Spleen (tissue), 11 donors: ENCODE measurements at regions not wholly inside any gene's neighbourhood (a gene's known extent, or its start where the extent isn't known, plus 50 kb on each side); places are given as distances from the start of the nearest gene placed in this dataset.

Experiments
- DNase-seq: peaks from one replicate; pipeline ENCODE4 v3.0.0-alpha.2; 2020
- H3K27ac ChIP-seq, 8 donors: fragments of 200-600 bp; sonication (generic) in 7 of 8; 1 replicate in 4 of 8; 2 replicates in 4 of 8; pipeline versions ENCODE4 v1.5.0 to v1.8.0; 2016 to 2021; ENCODE audit warnings: inconsistent platforms in 4 of 8, mild to moderate bottlenecking in 4 of 8, moderate library complexity in 1 of 8
- H3K27me3 ChIP-seq, 7 donors: fragments of 200-600 bp; sonication (generic) in 6 of 7; replicated peaks in 1 of 7; 1 replicate in 4 of 7; 2 replicates in 3 of 7; pipeline versions ENCODE4 v1.5.0 to v1.8.0; 2016 to 2021; ENCODE audit warnings: inconsistent platforms in 3 of 7, mild to moderate bottlenecking in 1 of 7
- H3K36me3 ChIP-seq, 6 donors: fragments of 200-600 bp; sonication (generic) in 5 of 6; 1 replicate in 4 of 6; 2 replicates in 2 of 6; pipeline versions ENCODE4 v1.5.0 to v1.8.0; 2016 to 2021; ENCODE audit warnings: inconsistent platforms in 2 of 6
- H3K4me1 ChIP-seq, 6 donors: fragments of 200-600 bp; sonication (generic) in 5 of 6; 1 replicate in 3 of 6; 2 replicates in 3 of 6; pipeline versions ENCODE4 v1.5.0 to v1.8.0; 2016 to 2021; ENCODE audit warnings: inconsistent platforms in 3 of 6
- H3K4me3 ChIP-seq, 8 donors: fragments of 200-600 bp; sonication (generic) in 7 of 8; 1 replicate in 4 of 8; 2 replicates in 4 of 8; pipeline versions ENCODE4 v1.5.0 to v1.8.0; 2016 to 2021; ENCODE audit warnings: inconsistent platforms in 4 of 8, mild to moderate bottlenecking in 4 of 8, moderate library complexity in 2 of 8
- H3K9me3 ChIP-seq, 8 donors: fragments of 200-600 bp; sonication (generic) in 7 of 8; 1 replicate in 4 of 8; 2 replicates in 4 of 8; pipeline versions ENCODE4 v1.5.0 to v1.8.0; 2016 to 2021; ENCODE audit warnings: inconsistent platforms in 4 of 8
- POLR2A ChIP-seq, 3 donors: fragments of 450-650 bp; IDR thresholded peaks; one replicate each; pipeline ENCODE4 v1.5.1; 2017; ENCODE audit warnings: antibody characterized with exemption in 3 of 3, mild to moderate bottlenecking in 1 of 3
- POLR2AphosphoS5 ChIP-seq, 3 donors: sonication (generic); formaldehyde crosslinking; IDR thresholded peaks; one replicate each; pipeline ENCODE4 v1.5.1; 2017; ENCODE audit warnings: antibody characterized with exemption in 3 of 3
- WGBS, 5 donors: extraction: QIAGEN DNeasy Blood & Tissue Kit in 3 of 5; methylation state at CpG; one replicate each; pipeline versions ENCODE4 v1.1.5 to v1.1.7; 2013 to 2018; 5-methylcytosine and 5-hydroxymethylcytosine counted together
- intact Hi-C: fragments of 100-400 bp; cut with DNase I; formaldehyde crosslinking; loops from one replicate; pipeline ENCODE4 v1.15.0; 2023; ENCODE audit warnings: low total_unique reads
- TF ChIP-seq, protein P1 (sequence below), 11 experiments: fragments of 200-600 bp in 7 of 11; fragments of 450-650 bp in 4 of 11; sonication (generic) in 4 of 11; IDR thresholded peaks in 8 of 11; conservative IDR thresholded peaks in 3 of 11; 1 replicate in 7 of 11; 2 replicates in 4 of 11; pipeline versions ENCODE4 v1.4.0 to v1.8.0; 2016 to 2021; ENCODE audit warnings: antibody characterized with exemption in 11 of 11, inconsistent platforms in 4 of 11, mild to moderate bottlenecking in 1 of 11
- donor health status: healthy with polysubstance abuse.
- donor health status: DM: no; HTN: no; CAD: no; lungs with moderate emphysema.
- donor health status: DM: no; HTN: no; CAD: no.
- donor health status: Bipolar disorder and iron deficiency.
- donor health status: healthy.
- donor health status: DM: no; HTN: no; CAD: no.
- donor health status: DM: yes; HTN: yes; CAD: no.

DNA sequence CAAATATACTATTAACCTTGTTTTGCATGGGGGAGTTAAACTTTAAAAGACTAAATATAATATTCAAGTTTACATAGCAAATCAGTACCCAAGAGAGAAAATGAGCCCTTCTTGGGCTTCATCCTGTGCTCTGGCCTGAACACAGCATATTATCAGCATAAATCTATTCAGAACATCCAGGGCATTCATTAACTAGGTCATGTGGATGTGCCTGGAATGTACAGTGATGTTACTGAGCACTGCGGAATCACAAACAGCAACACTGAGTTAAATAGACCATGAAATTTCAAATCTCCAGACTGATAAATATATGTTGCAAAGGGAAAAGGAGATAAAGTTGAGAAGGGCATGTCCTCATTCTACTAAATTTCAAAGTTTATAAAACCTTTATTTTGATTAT is 426.4 kb downstream of the AASDHPPT start:
- Histone ChIP-seq H3K4me1 (no peaks in the 10 kb centered on the region), H3K36me3 (no peaks in the 10 kb centered on the region), H3K9me3 (peaks cover 0 to 7% (median 0%) of the 10 kb centered on the region in 8 donors), H3K27me3 (no peaks in the 10 kb centered on the region), H3K27ac (no peak overlapping the region), H3K4me3 (no peak overlapping the region)
- no peak for DNase-seq
- no peak for TF ChIP-seq POLR2AphosphoS5 (IDR thresholded peaks at IDR 0.05)
- TF ChIP-seq, protein P1, sequence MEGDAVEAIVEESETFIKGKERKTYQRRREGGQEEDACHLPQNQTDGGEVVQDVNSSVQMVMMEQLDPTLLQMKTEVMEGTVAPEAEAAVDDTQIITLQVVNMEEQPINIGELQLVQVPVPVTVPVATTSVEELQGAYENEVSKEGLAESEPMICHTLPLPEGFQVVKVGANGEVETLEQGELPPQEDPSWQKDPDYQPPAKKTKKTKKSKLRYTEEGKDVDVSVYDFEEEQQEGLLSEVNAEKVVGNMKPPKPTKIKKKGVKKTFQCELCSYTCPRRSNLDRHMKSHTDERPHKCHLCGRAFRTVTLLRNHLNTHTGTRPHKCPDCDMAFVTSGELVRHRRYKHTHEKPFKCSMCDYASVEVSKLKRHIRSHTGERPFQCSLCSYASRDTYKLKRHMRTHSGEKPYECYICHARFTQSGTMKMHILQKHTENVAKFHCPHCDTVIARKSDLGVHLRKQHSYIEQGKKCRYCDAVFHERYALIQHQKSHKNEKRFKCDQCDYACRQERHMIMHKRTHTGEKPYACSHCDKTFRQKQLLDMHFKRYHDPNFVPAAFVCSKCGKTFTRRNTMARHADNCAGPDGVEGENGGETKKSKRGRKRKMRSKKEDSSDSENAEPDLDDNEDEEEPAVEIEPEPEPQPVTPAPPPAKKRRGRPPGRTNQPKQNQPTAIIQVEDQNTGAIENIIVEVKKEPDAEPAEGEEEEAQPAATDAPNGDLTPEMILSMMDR (IDR thresholded peaks at IDR 0.05 in 8 of 11, conservative IDR thresholded peaks at IDR 0.05 in 3 of 11) = no peak
- no peak for TF ChIP-seq POLR2A (IDR thresholded peaks at IDR 0.05)
- intact Hi-C loops = no loop called here
- 78 to 95% (median 89%) methylated on average over 1 of the region's 1 CpG for WGBS, 5 donors

DNA sequence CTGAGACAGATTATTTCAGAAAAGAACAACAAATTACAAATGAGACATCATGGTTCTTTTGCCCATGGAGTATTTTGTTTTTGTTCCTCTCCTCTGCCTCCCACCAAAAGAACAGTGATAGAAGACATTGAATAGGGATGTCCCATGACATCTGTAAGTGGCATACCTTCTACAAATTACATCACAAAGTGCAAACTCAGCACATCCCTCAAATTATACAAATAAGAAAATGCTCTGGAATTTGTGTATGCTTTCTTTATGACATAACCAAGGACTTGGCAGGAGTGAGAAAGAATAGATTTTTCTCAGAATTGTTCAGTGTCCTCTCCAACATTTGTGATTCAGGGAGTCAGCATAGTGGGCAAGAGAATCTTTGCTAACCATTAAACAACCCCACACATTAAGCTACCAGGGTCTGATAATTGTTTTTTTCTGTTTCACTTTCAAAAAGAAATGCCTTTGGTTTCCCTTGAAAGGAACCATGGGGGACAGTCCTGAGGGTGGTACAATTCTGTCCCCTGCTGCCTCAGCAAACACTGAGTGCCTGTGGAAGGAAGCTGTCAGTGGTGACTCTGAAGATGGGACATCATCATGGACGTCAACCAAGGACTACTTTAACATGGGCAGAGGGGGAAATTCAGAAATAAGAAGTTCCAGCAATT is 430.3 kb downstream of the AASDHPPT start:
- intact Hi-C loops = no loop called here
- Histone ChIP-seq H3K27ac (no peak overlapping the region), H3K4me1 (no peaks in the 10 kb centered on the region), H3K27me3 (no peaks in the 10 kb centered on the region), H3K36me3 (no peaks in the 10 kb centered on the region), H3K9me3 (peaks cover 0 to 4% (median 0%) of the 10 kb centered on the region in 8 donors), H3K4me3 (no peak overlapping the region)
- TF ChIP-seq POLR2AphosphoS5 (IDR thresholded peaks at IDR 0.05) = no peak
- TF ChIP-seq, protein P1 (IDR thresholded peaks at IDR 0.05 in 8 of 11, conservative IDR thresholded peaks at IDR 0.05 in 3 of 11) = no peak
- TF ChIP-seq POLR2A (IDR thresholded peaks at IDR 0.05) = no peak
- 27 to 48% (median 42%) methylated on average over 1 of the region's 1 CpG for WGBS, 5 donors
- DNase-seq = no peak

DNA sequence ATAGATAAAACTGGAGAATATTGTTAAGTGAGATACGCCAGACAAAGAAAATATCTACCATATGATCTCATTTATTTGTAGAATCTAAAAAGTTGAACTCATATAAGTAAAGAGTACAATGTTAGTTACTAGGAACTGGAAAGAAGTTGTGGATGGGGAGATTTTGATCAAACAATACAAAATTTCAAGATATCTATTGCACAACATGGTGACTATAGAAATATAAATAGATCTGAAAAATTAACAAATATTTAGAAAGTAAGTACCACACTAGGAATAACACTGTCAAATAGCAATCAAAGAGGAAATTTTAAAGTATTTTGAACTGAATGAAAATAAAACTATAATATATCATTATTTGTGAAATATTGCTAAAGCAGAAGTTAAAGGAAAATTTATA is 437.2 kb downstream of the AASDHPPT start:
- TF ChIP-seq, protein P1 (IDR thresholded peaks at IDR 0.05 in 8 of 11, conservative IDR thresholded peaks at IDR 0.05 in 3 of 11) = no peak
- no peak for TF ChIP-seq POLR2AphosphoS5 (IDR thresholded peaks at IDR 0.05)
- TF ChIP-seq POLR2A (IDR thresholded peaks at IDR 0.05) = no peak
- H3K4me1 ChIP-seq = no peaks in the 10 kb centered on the region
- no peak overlapping the region for H3K4me3 ChIP-seq
- H3K27me3 ChIP-seq = no peaks in the 10 kb centered on the region
- WGBS, 5 donors = 88 to 98% (median 93%) methylated on average over 1 of the region's 1 CpG
- peaks cover 0 to 4% (median 0%) of the 10 kb centered on the region in 8 donors for H3K9me3 ChIP-seq
- H3K27ac ChIP-seq = no peak overlapping the region
- DNase-seq = no peak
- intact Hi-C loops = no loop called here
- H3K36me3 ChIP-seq = no peaks in the 10 kb centered on the region

DNA sequence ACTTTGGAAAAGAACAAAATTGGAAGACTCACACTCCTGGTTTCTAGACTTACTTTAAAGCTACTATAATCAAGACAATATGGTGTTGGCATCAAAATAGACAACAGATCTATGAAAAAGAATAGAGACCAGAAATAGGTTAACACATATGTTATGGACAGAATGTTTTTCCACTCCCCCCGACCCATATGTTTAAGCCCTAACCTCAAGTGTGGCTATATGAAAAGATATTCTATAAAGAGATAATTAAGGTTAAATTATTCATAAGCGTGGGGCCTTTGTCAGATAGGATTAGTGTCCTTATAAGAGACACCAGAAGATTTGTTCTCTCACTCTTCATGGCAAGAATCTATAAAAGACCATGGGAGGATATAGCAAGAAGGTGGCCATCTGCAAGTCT is 440.0 kb downstream of the AASDHPPT start:
- Histone ChIP-seq H3K4me3 (no peak overlapping the region), H3K36me3 (no peaks in the 10 kb centered on the region), H3K9me3 (peaks cover 0 to 3% (median 0%) of the 10 kb centered on the region in 8 donors), H3K4me1 (no peaks in the 10 kb centered on the region), H3K27ac (no peak overlapping the region), H3K27me3 (no peaks in the 10 kb centered on the region)
- WGBS, 5 donors = 77 to 91% (median 84%) methylated on average over 2 of the region's 2 CpGs
- no peak for DNase-seq
- TF ChIP-seq POLR2A (IDR thresholded peaks at IDR 0.05) (no peak), POLR2AphosphoS5 (IDR thresholded peaks at IDR 0.05) (no peak)
- TF ChIP-seq, protein P1 (IDR thresholded peaks at IDR 0.05 in 8 of 11, conservative IDR thresholded peaks at IDR 0.05 in 3 of 11) = no peak
- intact Hi-C loops = no loop called here
